NCI-H2196 treated with DMSO at 0.1 percent for 48 hours (cell line): ENCODE measurements at regions not wholly inside any gene's neighbourhood (a gene's known extent, or its start where the extent isn't known, plus 50 kb on each side); places are given as distances from the start of the nearest gene placed in this dataset.
"Not testable (repeated sequence)": the region's sequence is repeated elsewhere in the genome, so short reads cannot be mapped to it uniquely, and the experiment has no call there.

ENCODE experiments used
- DNase-seq: peaks from one replicate; lab custom pipeline; 2025; ENCODE audit not compliant: unreplicated experiment; lab: John Stamatoyannopoulos, UW

DNA sequence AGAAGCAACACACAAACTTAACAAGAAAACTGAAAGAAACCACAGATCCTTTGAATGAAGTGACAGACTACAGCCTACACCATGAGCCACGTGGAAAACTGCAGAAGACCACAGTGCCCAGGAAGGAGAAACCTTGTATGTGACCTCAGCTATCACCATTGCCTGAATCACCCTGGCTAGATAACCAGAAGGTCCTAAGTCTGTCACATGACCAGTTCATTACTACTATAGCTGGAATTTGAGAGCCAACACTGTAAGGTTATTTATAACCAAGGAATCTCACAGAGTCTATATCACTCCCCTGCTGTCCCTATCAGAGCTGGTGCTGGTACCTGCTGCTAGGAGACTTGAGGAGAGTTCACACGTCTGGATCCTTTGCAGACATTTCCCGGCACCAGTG, 90.3 kb upstream of the FBXL17 start:
- no peak for DNase-seq

DNA sequence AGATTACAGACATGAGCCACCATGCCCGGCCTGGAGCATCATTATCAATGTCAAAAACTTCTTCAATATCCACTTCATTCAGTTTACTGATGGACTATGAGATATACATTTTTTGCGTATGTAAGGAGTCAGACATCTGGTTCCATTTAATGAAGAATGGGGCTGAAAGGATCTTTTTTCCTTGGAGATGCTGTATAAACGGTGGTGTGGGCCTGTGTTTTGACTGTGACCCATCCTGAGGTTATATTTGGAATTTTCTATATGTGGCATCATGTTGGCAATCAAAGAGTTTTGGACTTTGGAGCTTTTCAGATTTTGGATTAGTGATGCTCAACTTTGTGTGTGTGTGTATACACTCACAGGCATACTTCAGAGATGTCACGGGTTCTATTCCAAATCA, 85.7 kb upstream of the FBXL17 start:
- DNase-seq, result no peak

DNA sequence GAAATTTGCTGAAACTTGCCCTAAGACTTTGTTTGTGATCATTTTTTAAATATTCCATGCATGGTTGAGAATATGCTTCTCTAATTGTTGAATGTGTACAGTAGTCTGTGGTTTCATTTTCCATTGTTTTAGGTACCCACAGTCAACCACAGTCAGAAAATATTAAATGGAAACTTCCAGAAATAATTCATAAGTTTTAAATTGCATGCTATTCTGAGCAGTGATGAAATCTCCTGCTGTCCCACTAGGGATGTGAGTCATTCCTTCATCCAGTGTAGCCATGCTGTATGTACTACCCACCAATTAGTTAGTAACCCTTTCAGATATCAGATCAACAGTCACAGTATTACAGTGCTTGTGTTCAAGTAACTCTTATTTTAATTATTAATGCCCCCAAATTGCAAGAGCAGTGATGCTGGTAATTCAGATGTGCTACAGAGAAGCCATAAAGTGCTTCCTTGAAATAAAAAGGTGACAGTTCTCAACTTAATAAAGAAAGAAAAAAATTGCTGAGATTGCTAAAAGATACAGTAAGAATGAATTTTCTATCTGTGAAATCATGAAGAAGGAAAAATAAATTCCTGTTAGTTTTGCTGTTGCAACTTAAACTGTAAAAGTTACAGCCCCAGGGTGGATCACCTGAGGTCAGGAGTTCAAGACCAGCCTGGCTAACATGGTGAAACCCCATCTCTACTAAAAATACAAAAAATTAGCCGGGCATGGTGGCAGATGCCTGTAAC, 79.9 kb upstream of the FBXL17 start:
- DNase-seq, result no peak

DNA sequence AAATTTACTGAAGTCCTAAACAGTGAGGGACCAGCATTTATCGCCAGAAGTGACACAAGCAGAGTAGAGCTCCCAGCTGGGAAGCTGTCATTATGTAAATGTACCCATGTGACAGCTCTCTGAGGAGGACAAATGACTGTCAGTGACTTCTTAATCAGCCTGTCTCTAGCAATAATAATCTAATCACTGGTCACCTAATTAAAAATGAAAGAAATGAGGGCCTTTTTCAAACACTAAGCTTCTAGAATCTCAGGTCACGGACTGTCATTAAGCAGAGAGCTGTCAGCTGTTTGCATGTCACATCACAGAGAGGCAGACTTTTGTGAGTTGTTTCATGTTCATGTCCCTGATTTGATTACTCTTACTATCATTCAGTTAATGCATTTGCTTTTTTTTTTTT, 77.9 kb upstream of the FBXL17 start:
- DNase-seq, result no peak

DNA sequence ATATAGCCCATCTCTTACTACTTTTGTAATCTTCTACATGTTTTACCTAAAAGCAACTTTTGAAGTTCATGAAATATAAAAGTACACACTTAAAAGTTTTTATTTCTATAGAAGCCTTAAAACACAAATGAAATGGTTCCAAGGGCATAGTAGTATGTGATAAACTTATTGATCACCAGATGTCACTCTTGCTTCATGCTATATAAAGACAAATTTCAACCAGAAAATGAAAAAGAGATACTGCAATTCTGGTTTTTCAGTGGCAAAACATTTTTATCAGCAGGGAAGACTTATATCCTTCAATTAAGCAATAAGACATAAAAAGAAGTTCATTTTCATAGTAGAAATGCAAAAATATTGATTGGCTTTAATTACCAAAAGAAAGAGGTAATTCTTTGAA, 69.4 kb upstream of the FBXL17 start:
- DNase-seq, result no peak

DNA sequence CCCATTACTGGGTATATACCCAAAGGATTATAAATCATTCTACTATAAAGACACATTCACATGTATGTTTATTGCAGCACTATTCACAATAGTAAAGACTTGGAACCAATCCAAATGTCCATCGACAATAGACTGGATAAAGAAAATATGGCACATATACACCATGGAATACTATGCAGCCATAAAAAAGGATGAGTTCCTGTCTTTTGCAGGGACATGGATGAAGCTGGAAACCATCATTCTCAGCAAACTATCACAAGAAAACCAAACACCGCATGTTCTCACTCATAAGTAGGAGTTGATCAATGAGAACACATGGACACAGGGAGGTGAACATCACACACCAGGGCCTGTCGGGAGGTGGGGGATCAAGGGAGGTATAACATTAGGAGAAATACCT, 62.2 kb upstream of the FBXL17 start:
- not testable (repeated sequence) for DNase-seq

DNA sequence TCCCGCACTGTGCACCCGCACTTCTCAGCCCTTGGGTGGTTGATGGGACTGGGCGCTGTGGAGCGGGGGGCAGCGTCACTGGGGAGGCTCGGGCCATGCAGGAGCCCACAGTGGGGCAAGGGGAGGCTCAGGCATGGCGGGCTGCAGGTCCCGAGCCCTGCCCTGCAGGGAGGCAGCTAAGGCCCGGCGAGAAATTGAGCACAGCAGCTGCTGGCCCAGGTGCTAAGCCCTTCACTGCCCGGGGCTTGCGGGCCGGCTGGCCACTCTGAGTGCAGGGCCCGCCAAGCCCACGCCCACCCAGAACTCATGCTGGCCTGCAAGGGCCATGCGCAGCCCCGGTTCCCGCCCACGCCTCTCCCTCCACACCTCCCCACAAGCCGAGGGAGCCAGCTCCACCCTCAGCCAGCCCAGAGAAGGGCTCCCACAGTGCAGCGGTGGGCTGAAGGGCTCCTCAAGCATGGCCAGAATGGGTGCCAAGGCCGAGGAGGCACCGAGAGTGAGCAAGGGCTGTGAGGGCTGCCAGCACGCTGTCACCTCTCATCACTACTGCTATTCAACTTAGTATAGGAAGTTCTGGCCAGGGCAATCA, 60.3 kb upstream of the FBXL17 start:
- not testable (repeated sequence) for DNase-seq

DNA sequence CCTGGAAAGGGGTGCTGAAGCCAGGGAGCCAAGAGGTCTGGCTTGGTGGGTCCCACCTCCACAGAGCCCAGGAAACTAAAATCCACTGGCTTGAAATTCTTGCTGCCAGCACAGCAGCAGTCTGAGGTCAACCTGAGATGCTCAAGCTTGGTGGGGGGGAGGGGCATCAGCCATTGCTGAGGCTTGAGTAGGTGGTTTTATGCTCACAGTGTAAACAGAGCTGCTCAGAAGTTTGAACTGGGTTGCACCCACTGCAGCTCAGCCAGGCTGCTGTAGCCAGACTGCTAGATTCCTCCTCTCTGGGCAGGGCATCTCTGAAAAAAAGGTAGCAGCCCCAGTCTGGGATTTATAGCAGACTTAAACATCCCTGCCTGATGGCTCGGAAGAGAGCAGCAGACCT, 55.5 kb upstream of the FBXL17 start:
- DNase-seq, result no peak

DNA sequence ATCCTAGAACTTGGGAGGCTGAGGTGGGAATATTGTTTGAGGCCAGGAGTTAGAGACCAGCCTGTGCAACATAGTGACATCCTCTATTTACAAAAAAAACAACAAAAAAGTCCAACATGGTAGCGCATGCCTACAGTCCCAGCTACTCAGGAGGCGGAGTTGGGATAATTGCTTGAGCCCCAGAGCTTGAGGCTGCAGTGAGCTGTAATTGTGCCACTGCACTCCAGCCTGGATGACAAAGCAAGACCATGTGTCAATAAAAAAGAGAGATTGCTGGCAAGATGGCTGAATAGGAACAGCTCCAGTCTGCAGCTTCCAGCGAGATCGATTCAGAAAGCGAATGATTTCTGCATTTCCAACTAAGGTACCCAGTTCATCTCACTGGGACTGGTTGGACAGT, 54.8 kb upstream of the FBXL17 start:
- no peak for DNase-seq

DNA sequence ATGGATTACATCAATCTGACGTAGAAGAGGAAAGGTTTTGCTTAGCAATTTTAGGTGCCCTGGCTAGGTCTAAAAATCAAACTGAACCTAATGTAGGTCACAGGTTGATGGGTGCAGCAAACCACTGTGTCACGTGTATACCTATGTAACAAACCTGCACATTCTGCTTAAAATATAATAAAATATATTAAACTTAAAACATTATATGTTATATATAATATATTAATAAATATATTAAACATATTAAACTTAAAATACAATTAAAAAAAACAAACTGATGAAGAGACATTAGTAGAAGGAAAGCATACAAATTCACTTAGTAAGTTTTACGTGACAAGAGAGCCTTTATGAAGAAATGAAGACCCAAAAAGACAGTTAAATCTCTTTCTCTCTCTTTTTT, 51.7 kb upstream of the FBXL17 start:
- DNase-seq, result no peak

DNA sequence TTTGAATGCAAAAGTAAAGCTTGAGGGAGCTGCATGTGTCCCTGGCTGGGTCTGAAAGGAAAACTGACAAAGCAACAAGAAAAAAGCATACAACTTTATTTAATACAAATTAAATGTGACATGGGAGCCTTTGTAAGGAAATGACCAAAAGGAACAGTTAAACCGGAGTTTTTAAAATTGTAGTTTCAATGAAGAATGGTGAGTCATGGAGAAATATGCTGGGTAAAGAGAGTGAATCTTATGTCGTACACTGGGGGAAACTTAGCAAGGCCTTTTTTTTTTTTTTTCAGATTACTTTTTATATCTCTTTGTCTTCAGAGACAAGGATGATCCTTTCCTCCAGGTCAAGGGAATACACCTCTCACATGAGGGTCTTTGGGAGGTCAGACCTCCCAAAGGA, 50.1 kb upstream of the FBXL17 start:
- no peak for DNase-seq
